Suprapubic skin (tissue), 4 donors: ENCODE measurements at regions not wholly inside any gene's neighbourhood (a gene's known extent, or its start where the extent isn't known, plus 50 kb on each side); places are given as distances from the start of the nearest gene placed in this dataset.

Experiments used
- EP300 ChIP-seq: sonication (generic); formaldehyde crosslinking; IDR thresholded peaks from one replicate; pipeline ENCODE4 v1.6.1; 2017; ENCODE audit warnings: antibody characterized with exemption
- POLR2A ChIP-seq, 2 donors: fragments of 450-650 bp; IDR thresholded peaks; one replicate each; pipeline ENCODE4 v1.6.1; 2017; ENCODE audit warnings: antibody characterized with exemption in 2 of 2, mild to moderate bottlenecking in 2 of 2, moderate library complexity in 2 of 2
- POLR2AphosphoS5 ChIP-seq, 3 donors: sonication (generic); formaldehyde crosslinking; IDR thresholded peaks; one replicate each; pipeline ENCODE4 v1.6.1; 2017; ENCODE audit warnings: antibody characterized with exemption in 3 of 3
- TF ChIP-seq, protein P1 (sequence below), 2 donors: fragments of 200-600 bp in 1 of 2; fragments of 450-650 bp in 1 of 2; sonication (generic) in 1 of 2; IDR thresholded peaks; one replicate each; pipeline ENCODE4 v1.5.1; 2016 to 2019; ENCODE audit warnings: antibody characterized with exemption in 2 of 2, mild to moderate bottlenecking in 1 of 2, moderate library complexity in 1 of 2

DNA sequence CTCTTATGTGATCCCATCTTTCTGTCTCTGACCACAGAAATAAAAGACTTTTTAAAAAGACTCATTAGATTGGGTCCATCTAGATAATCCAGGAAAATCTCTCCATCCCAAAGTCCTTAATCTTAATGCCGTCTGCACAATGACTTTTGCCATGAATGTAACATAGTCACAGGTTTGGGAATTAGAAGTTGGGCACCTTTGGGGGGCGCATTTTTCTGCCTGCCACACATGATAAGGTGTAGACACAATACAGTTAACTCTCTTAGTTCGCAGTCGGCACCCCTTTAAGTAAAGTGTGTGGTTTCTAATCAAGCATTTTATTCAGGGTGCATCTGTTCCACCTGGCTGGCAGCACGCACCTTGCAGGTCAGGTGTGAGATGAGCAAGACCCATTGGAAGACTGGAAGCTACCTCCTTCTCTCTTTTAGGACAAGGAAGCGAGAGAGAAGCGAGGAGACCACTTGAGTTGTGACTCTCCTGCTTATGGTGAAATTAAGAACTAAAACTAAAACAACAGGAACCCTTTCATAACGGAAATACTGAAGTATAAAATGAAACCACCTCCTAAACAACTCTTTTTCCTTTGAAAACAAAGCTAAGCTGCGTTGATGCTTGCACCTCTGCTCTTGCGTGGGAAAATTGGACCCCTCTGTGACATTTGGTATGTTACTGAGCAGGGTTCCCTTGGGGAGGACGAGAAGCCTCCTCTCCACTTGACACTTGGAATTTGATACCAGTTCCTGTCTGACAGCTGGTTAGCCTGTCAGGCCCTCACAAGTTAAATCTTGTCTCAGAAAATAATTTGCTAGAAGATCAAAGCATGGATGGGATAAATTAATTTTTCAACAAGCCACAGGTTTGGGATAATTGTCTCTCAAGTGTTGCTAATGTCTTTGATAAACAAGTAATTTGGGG, 304.6 kb upstream of the DMRT1 start:
- TF ChIP-seq, protein P1, sequence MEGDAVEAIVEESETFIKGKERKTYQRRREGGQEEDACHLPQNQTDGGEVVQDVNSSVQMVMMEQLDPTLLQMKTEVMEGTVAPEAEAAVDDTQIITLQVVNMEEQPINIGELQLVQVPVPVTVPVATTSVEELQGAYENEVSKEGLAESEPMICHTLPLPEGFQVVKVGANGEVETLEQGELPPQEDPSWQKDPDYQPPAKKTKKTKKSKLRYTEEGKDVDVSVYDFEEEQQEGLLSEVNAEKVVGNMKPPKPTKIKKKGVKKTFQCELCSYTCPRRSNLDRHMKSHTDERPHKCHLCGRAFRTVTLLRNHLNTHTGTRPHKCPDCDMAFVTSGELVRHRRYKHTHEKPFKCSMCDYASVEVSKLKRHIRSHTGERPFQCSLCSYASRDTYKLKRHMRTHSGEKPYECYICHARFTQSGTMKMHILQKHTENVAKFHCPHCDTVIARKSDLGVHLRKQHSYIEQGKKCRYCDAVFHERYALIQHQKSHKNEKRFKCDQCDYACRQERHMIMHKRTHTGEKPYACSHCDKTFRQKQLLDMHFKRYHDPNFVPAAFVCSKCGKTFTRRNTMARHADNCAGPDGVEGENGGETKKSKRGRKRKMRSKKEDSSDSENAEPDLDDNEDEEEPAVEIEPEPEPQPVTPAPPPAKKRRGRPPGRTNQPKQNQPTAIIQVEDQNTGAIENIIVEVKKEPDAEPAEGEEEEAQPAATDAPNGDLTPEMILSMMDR (IDR thresholded peaks at IDR 0.05): no peak
- TF ChIP-seq POLR2AphosphoS5 (IDR thresholded peaks at IDR 0.05) (no peak), POLR2A (IDR thresholded peaks at IDR 0.05) (no peak), EP300 (no peak)
